Activated naive CD8-positive, alpha-beta T cell treated with anti-CD3 and anti-CD28 coated beads, Interleukin-2, amount 50 U/mL, for 24 hours (primary cell): ENCODE measurements at regions not wholly inside any gene's neighbourhood (a gene's known extent, or its start where the extent isn't known, plus 50 kb on each side); places are given as distances from the start of the nearest gene placed in this dataset.
A peak's percentile ranks its signal among the peaks of the same experiment; 100 is the strongest.

Experiments used
- ATAC-seq: fragments of 150-1000 bp; cut with Tn5 transposase; one replicate; pipeline ENCODE4 v1.10.0; 2021
- DNase-seq: peaks from one replicate; pipeline ENCODE4 v3.0.0; 2021
- H3K27ac Mint-ChIP-seq: one replicate; pipeline ENCODE4 v1.8.0; 2021; ENCODE audit warnings: mild to moderate bottlenecking, mixed read lengths
- H3K27me3 Mint-ChIP-seq: one replicate; pipeline ENCODE4 v1.8.0; 2021; ENCODE audit warnings: mixed read lengths
- H3K36me3 Mint-ChIP-seq: one replicate; pipeline ENCODE4 v1.8.0; 2021; ENCODE audit warnings: low read depth, mixed read lengths
- H3K4me1 Mint-ChIP-seq: one replicate; pipeline ENCODE4 v1.8.0; 2021; ENCODE audit warnings: mixed read lengths
- H3K4me3 Mint-ChIP-seq: one replicate; pipeline ENCODE4 v1.8.0; 2021; ENCODE audit warnings: mild to moderate bottlenecking, moderate library complexity, mixed read lengths
- H3K9me3 Mint-ChIP-seq: one replicate; pipeline ENCODE4 v1.8.0; 2021; ENCODE audit warnings: mixed read lengths

- Mint-ChIP-seq H3K4me1 (peaks cover 70% of the 10 kb centered on the region), H3K27ac (peak overlapping the region; percentile 92), H3K27me3 (peaks cover 2% of the 10 kb centered on the region), H3K36me3 (no peaks in the 10 kb centered on the region), H3K4me3 (peak overlapping the region; percentile 22), H3K9me3 (no peaks in the 10 kb centered on the region)
- ATAC-seq (peak; percentile 59), DNase-seq (no peak)
Observed at GRCh38 chr12:12017135-12017581, 53.6 kb upstream of the BCL2L14 start.

DNA sequence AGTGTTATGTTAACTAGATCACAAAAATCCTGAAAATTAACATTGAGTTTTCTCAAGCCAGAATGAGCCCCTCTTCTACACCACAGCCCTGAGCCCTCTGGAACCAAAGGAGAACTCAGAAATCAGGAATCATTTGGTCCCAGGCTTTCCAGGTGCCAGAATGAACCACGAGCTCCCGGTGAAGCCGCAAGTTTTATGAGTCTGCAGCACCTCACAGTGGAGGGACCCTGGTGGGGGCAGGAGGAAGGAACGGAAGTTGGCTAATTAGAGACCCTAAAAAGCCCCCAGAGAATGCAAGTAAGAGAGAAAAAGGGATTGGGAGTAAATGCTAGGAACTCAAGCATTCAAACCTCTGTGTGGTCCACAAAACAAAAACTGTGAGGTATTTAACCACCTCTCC is 52.9 kb upstream of the BCL2L14 start:
- Mint-ChIP-seq H3K9me3 (no peaks in the 10 kb centered on the region), H3K4me1 (peaks cover 69% of the 10 kb centered on the region), H3K4me3 (no peak overlapping the region), H3K36me3 (no peaks in the 10 kb centered on the region), H3K27me3 (no peaks in the 10 kb centered on the region), H3K27ac (no peak overlapping the region)
- DNase-seq (no peak), ATAC-seq (no peak)

DNA sequence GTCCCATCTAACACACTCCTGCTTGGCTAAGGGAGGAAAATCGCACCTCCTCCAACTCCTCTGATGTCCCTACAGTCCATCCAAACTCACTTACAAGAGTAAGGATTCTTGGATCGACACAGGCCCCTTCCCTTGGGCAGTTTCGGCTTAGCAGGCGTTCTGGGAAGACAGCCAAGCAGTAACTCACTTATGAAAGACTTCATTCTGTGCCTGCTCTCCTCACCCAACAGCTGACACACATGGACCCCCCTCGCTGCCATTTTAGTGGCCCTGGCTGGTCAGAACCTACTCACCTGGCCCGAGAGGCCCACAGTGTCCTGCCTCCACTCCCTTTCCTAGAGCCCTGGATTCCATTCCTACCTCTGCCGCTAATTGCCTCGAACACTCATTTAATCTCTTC is 52.3 kb upstream of the BCL2L14 start:
- H3K27ac Mint-ChIP-seq, result peak overlapping the region; percentile 10
- no peaks in the 10 kb centered on the region for H3K36me3 Mint-ChIP-seq
- no peaks in the 10 kb centered on the region for H3K27me3 Mint-ChIP-seq
- H3K9me3 Mint-ChIP-seq, result no peaks in the 10 kb centered on the region
- DNase-seq, result no peak
- H3K4me1 Mint-ChIP-seq, result peaks cover 69% of the 10 kb centered on the region
- H3K4me3 Mint-ChIP-seq, result no peak overlapping the region
- no peak for ATAC-seq

- no peaks in the 10 kb centered on the region for H3K36me3 Mint-ChIP-seq
- ATAC-seq (no peak), DNase-seq (no peak)
- H3K4me1 Mint-ChIP-seq, result peaks cover 78% of the 10 kb centered on the region
- no peak overlapping the region for H3K4me3 Mint-ChIP-seq
- H3K9me3 Mint-ChIP-seq, result no peaks in the 10 kb centered on the region
- H3K27ac Mint-ChIP-seq, result no peak overlapping the region
- no peaks in the 10 kb centered on the region for H3K27me3 Mint-ChIP-seq
Observed at GRCh38 chr12:12019881-12020280, 50.9 kb upstream of the BCL2L14 start.

DNA sequence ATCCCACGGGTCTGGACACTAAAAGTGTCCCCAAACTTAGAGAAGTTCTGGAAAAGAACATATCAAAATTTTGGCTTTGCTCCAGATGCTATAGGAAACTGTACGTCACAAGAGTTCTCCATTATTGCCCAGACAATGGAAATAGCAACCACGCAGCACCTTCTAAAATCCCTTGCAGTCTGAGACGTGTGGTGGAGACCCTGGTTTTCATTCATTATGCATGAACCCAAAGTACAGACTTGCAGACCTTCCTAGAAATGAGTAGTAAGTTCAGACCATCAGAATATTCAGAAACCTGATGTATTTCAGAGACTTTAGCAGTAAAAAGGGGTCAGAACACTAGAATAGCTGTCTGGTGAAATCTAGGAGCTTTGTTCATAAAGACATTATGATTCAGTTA is 50.0 kb upstream of the BCL2L14 start:
- peak; percentile 54 for ATAC-seq
- Mint-ChIP-seq H3K4me3 (no peak overlapping the region), H3K36me3 (no peaks in the 10 kb centered on the region), H3K4me1 (peaks cover 75% of the 10 kb centered on the region), H3K27me3 (no peaks in the 10 kb centered on the region), H3K9me3 (no peaks in the 10 kb centered on the region), H3K27ac (peak overlapping the region; percentile 82)
- no peak for DNase-seq
